Left renal cortex interstitium (tissue), 4 donors: ENCODE measurements at regions not wholly inside any gene's neighbourhood (a gene's known extent, or its start where the extent isn't known, plus 50 kb on each side); places are given as distances from the start of the nearest gene placed in this dataset.
"Not testable (repeated sequence)": the region's sequence is repeated elsewhere in the genome, so short reads cannot be mapped to it uniquely, and the experiment has no call there.

ENCODE experiments used
- DNase-seq, 4 donors: peaks; one replicate each; pipeline ENCODE4 v3.0.0-alpha.2; 2013; ENCODE audit warnings: low read depth in 4 of 4, low spot score in 2 of 4, missing footprints in 1 of 4

DNA sequence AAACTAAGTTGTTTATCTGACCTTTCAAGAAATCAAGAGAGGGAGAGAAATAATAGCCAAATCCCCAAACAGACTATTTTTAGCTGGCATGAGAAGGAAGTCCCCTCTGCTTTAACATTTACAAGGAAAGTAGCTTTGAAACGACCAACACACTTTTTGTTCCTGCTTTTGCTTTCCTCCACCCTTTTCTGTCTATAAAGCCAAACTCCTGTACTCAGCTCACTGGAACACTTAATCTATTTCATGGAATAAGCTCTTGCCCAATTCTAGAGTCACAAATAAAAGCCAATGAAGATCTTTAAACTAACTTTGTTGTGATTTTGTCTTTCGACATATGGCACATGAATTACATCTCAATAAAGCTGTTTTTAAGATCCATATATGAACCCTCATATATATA lies 86.8 kb upstream of the CCDC71L start:
- DNase-seq, result no peak

DNA sequence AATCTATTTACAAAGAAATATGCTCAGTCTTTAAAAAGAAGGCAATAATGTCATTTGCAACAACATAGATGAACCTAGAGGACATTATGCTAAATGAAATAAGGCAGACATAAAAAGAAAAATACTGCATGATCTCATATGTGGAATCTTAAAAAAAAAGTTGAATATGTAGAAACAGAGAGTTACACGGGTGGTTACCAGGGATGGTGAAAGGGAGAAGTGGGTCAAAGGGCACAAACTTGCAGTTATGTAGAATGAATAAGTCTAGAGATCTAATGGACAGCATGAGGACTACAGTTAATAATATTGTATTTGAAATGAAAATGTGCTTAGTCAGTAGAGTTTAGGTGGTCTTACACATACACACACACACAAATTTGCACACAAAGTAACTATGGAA lies 88.2 kb upstream of the CCDC71L start:
- DNase-seq, result no peak

DNA sequence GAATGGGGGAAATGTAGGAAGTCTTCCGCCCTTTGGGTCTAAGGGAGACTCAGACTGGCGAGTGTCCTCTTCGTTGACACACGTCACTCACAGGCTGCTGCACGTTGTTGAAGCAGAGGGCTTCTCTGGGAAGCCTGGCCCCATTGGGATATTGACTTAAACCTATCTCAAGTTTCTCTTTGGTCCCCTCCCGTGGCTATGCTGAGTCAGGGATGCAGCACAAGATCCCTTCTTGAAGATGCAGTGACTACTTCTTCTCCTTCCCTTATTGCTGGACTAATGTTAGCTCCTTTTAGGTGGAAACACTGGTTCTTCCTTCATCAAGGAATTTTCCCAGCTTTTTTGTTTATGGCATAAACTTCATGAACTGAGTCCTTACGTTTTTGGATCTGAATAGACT lies 89.8 kb upstream of the CCDC71L start:
- no peak for DNase-seq

- DNase-seq, result no peak
Observed at GRCh38 chr7:106752367-106752766, 91.4 kb upstream of the CCDC71L start.

- DNase-seq, result not testable (repeated sequence)
Observed at GRCh38 chr7:106755024-106755423, 94.1 kb upstream of the CCDC71L start.

DNA sequence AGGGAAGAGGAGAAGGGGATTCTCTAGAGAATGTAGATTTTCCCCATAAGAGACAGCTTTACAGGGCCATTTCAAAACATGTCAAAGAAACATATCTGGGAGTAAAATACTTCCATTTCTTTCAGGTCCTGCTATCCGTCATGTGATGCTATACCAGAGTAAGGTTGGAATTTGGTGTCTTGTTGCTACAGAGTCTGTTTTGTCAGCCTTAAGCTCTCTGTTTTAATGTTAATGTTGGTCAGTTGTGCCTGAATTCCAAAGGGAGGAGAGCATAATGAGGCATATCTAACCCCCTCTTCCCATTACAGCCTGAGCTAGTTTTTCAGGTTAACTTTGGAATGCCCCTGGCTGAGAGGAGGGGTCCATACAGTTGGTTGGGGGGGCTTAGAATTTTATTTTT lies 94.7 kb upstream of the CCDC71L start:
- DNase-seq, result no peak

DNA sequence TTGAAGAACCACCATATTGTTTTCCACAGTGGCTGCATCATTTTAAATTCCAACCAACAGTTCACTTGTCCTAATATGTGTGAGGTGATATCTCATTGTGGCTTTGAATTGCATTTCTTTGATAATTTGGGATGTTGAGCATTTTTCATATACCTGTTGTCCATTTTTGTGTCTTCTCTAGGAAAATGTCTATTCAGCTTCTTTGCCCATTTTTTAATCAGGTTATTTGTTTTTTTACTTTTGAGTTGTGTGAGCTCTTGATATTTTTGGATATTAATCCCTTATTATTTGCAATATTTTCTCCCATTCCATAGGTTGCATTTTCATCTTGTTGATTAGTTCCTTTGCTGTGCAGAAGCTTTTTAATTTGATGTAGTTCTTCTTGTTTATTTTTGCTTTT lies 95.1 kb upstream of the CCDC71L start:
- DNase-seq, result no peak

GRCh38 chr7:106756884-106757283 lies 95.9 kb upstream of the CCDC71L start:
- DNase-seq, result no peak

GRCh38 chr7:106757846-106758245 lies 96.9 kb upstream of the CCDC71L start:
- DNase-seq, result no peak

DNA sequence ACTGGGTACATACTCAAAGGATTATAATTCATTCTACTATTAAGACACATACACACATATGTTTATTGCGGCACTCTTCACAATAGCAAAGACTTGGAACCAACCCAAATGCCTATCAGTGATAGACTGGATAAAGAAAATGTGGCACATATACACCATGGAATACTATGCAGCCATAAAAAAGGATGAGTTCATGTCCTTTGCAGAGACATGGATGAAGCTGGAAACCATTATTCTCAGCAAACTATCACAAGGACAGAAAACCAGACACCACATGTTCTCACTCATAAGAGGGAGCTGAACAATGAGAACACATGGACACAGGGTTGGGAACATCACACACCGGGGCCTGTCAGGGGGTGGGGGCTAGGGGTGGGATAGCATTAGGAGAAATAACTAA lies 101.9 kb upstream of the CCDC71L start:
- DNase-seq, result not testable (repeated sequence)

DNA sequence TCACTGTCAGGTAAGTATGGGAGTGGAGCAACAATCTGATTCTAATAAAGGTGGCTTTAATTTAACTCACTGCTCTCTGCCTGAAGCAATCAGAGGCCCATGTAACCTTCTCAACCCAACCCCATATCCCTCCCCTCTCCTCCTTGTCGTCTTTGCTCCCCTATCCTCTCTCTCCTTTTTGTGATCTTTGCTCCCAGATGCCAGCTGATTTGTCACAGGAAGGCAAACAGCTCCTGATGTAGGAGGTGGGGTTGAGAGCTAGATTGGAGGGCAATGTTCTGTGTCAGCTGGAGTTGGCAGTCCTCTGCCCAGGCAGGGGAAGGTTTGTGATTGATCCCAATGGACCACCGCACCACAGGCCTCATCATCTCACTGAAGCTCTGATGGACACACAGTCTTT lies 101.4 kb upstream of the PIK3CG start:
- no peak for DNase-seq

GRCh38 chr7:106765727-106766355 lies 99.2 kb upstream of the PIK3CG start:
- DNase-seq, result no peak

GRCh38 chr7:106766551-106766950 lies 98.5 kb upstream of the PIK3CG start:
- DNase-seq, result no peak

- DNase-seq, result no peak
Observed at GRCh38 chr7:106767078-106767477, 98.0 kb upstream of the PIK3CG start.

- DNase-seq, result no peak
Observed at GRCh38 chr7:106767498-106768323, 97.4 kb upstream of the PIK3CG start.

- no peak for DNase-seq
Observed at GRCh38 chr7:106768324-106768751, 96.7 kb upstream of the PIK3CG start.

GRCh38 chr7:106770191-106770590 lies 94.9 kb upstream of the PIK3CG start:
- no peak for DNase-seq

DNA sequence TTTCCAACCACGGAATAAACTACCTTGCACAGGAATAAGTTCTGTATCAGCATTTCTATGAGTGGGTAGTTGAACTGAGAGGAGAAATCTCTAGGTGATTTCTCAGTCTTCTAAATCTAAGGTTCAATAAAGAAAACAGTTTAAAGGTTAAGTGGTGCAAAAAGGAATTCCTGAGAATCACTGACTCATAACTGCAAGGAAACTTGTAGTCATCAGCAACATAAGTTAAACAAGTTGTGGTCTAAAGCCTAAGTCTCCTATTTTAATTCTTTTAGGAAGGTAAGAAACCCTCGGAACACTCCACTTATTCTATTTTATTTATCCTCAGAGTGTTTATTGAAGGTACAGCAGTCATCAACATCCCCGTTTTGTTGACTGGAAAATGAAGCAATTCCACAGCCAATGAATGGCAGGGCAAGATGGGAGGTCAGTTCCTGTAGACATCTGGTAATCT lies 92.4 kb upstream of the PIK3CG start:
- DNase-seq, result no peak

DNA sequence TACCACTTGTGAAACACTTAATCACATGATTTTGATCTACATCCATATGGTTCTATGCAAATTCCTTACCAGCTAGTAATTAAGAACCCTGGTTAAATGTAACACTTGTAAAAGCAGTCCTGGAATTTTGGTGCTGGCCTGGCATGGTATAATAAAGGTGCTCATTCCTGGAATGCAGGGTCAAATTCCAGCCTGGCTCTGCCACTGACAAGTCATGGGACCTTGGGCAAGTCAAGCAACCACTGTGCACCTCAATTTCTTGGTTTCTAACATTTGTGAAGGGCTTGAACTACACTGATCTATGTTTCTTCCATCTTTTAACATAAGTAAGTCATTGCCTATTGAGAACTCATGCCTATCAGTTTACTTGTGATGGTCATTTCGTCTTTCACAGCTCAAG lies 91.9 kb upstream of the PIK3CG start:
- DNase-seq, result no peak

DNA sequence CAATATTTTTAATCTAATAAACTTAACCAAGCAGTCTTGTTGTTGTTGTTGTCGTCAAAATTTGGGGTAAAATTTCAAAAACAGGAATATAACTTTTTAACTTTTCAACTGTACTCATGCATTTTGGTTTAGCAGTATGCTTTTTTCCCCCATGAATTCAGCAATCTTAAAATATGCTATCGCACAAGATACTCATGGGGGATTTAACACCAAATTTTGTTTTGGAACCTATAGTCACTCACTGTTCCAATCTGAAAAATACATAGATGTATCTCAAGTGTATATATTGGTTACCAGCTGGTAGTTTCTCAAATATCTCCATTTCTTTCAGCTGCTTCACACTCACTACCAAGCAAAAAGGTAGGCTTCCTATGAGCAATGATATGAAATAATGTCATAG lies 91.4 kb upstream of the PIK3CG start:
- DNase-seq, result no peak

GRCh38 chr7:106774213-106774767 lies 90.8 kb upstream of the PIK3CG start:
- no peak for DNase-seq
